ENCODE measurements at regions not wholly inside any gene's neighbourhood (a gene's known extent, or its start where the extent isn't known, plus 50 kb on each side); places are given as distances from the start of the nearest gene placed in this dataset.

DNA sequence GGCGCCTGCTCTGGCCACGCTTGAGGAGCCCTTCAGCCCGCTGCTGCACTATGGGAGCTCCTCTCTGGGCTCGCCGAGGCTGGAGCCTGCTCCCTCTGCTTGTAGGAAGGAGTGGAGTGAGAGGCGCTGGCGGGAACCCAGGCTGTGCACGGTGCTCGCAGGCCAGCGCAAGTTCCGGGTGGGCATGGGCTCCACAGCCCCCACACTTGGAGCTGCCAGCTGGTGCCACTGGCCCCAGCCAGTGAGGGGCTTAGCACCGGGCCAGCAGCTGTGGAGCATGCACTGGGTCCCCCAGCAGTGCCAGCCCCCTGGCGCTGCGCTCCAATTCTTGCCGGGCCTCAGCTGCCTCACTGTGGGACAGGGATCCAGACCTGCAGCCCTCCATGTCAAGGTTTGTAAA, 122.1 kb upstream of the CD180 start:
- TF ChIP-seq, protein P1, sequence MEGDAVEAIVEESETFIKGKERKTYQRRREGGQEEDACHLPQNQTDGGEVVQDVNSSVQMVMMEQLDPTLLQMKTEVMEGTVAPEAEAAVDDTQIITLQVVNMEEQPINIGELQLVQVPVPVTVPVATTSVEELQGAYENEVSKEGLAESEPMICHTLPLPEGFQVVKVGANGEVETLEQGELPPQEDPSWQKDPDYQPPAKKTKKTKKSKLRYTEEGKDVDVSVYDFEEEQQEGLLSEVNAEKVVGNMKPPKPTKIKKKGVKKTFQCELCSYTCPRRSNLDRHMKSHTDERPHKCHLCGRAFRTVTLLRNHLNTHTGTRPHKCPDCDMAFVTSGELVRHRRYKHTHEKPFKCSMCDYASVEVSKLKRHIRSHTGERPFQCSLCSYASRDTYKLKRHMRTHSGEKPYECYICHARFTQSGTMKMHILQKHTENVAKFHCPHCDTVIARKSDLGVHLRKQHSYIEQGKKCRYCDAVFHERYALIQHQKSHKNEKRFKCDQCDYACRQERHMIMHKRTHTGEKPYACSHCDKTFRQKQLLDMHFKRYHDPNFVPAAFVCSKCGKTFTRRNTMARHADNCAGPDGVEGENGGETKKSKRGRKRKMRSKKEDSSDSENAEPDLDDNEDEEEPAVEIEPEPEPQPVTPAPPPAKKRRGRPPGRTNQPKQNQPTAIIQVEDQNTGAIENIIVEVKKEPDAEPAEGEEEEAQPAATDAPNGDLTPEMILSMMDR (IDR thresholded peaks at IDR 0.05), result no peak
- TF ChIP-seq POLR2A (IDR thresholded peaks at IDR 0.05) (no peak), POLR2AphosphoS5 (IDR thresholded peaks at IDR 0.05) (no peak), EP300 (IDR thresholded peaks at IDR 0.05) (no peak)

All from stomach (tissue), 4 donors.